Muscle layer of colon (tissue), 2 donors: ENCODE measurements at regions not wholly inside any gene's neighbourhood (a gene's known extent, or its start where the extent isn't known, plus 50 kb on each side); places are given as distances from the start of the nearest gene placed in this dataset.

Source experiments
- H3K27ac ChIP-seq: one replicate; pipeline ENCODE4 v1.7.0; 2013; ENCODE audit warnings: low read depth, mild to moderate bottlenecking, low read length, moderate library complexity
- H3K27me3 ChIP-seq, 2 donors: one replicate each; pipeline ENCODE4 v1.7.0; 2013; ENCODE audit warnings: low read length in 2 of 2, mild to moderate bottlenecking in 2 of 2; ENCODE audit not compliant: insufficient read depth in 2 of 2, control insufficient read depth in 1 of 2
- H3K36me3 ChIP-seq: one replicate; pipeline ENCODE4 v1.7.0; 2013; ENCODE audit warnings: mild to moderate bottlenecking, low read length; ENCODE audit not compliant: insufficient read depth
- H3K4me1 ChIP-seq: one replicate; pipeline ENCODE4 v1.7.0; 2013; ENCODE audit warnings: mild to moderate bottlenecking, low read length; ENCODE audit not compliant: insufficient read depth
- H3K4me3 ChIP-seq, 2 donors: one replicate each; pipeline ENCODE4 v1.7.0; 2013; ENCODE audit warnings: low read length in 2 of 2, low read depth in 1 of 2, mild to moderate bottlenecking in 1 of 2, moderate library complexity in 1 of 2
- H3K9ac ChIP-seq: one replicate; pipeline ENCODE4 v1.7.0; 2013; ENCODE audit warnings: low read length
- H3K9me3 ChIP-seq: one replicate; pipeline ENCODE4 v1.7.0; 2013; ENCODE audit warnings: mild to moderate bottlenecking, low read length
- donor health status: abdominal sarcoma.
- donor health status: Adenocarcinoma of cecum.

- Histone ChIP-seq H3K9me3 (no peaks in the 10 kb centered on the region), H3K27ac (no peak overlapping the region), H3K27me3 (no peaks in the 10 kb centered on the region), H3K4me1 (no peaks in the 10 kb centered on the region), H3K9ac (no peak overlapping the region), H3K4me3 (no peak overlapping the region), H3K36me3 (no peaks in the 10 kb centered on the region)
These were observed 195.8 kb upstream of the RBMS1 start for GRCh38 chr2:160689441-160689840.

GRCh38 chr2:160694221-160694620, 200.6 kb upstream of the RBMS1 start:
- no peak overlapping the region for H3K4me3 ChIP-seq
- no peaks in the 10 kb centered on the region for H3K36me3 ChIP-seq
- H3K27ac ChIP-seq: no peak overlapping the region
- no peaks in the 10 kb centered on the region for H3K27me3 ChIP-seq
- H3K4me1 ChIP-seq: peaks cover 13% of the 10 kb centered on the region
- no peaks in the 10 kb centered on the region for H3K9me3 ChIP-seq
- no peak overlapping the region for H3K9ac ChIP-seq

GRCh38 chr2:160694631-160695030, 201.0 kb upstream of the RBMS1 start:
- Histone ChIP-seq H3K9ac (no peak overlapping the region), H3K27me3 (no peaks in the 10 kb centered on the region), H3K4me3 (no peak overlapping the region), H3K36me3 (no peaks in the 10 kb centered on the region), H3K4me1 (peaks cover 13% of the 10 kb centered on the region), H3K9me3 (no peaks in the 10 kb centered on the region), H3K27ac (no peak overlapping the region)

- Histone ChIP-seq H3K36me3 (no peaks in the 10 kb centered on the region), H3K4me1 (peaks cover 13% of the 10 kb centered on the region), H3K27me3 (no peaks in the 10 kb centered on the region), H3K9ac (no peak overlapping the region), H3K9me3 (no peaks in the 10 kb centered on the region), H3K4me3 (no peak overlapping the region), H3K27ac (no peak overlapping the region)
These were observed 201.9 kb upstream of the RBMS1 start for GRCh38 chr2:160695402-160696086.

- H3K27me3 ChIP-seq: no peaks in the 10 kb centered on the region
- H3K4me1 ChIP-seq: peaks cover 13% of the 10 kb centered on the region
- H3K4me3 ChIP-seq: no peak overlapping the region
- H3K27ac ChIP-seq: no peak overlapping the region
- no peaks in the 10 kb centered on the region for H3K9me3 ChIP-seq
- H3K36me3 ChIP-seq: no peaks in the 10 kb centered on the region
- no peak overlapping the region for H3K9ac ChIP-seq
These were observed 202.5 kb upstream of the RBMS1 start for GRCh38 chr2:160696087-160696452.

GRCh38 chr2:160697817-160698216, 204.2 kb upstream of the RBMS1 start:
- no peaks in the 10 kb centered on the region for H3K36me3 ChIP-seq
- no peak overlapping the region for H3K9ac ChIP-seq
- H3K4me3 ChIP-seq: no peak overlapping the region
- no peaks in the 10 kb centered on the region for H3K9me3 ChIP-seq
- H3K27ac ChIP-seq: no peak overlapping the region
- H3K27me3 ChIP-seq: no peaks in the 10 kb centered on the region
- peaks cover 13% of the 10 kb centered on the region for H3K4me1 ChIP-seq

GRCh38 chr2:160700021-160700814, 206.6 kb upstream of the RBMS1 start:
- Histone ChIP-seq H3K4me1 (peaks cover 13% of the 10 kb centered on the region), H3K27ac (no peak overlapping the region), H3K9me3 (no peaks in the 10 kb centered on the region), H3K27me3 (no peaks in the 10 kb centered on the region), H3K4me3 (no peak overlapping the region), H3K9ac (no peak overlapping the region), H3K36me3 (no peaks in the 10 kb centered on the region)

- Histone ChIP-seq H3K9me3 (no peaks in the 10 kb centered on the region), H3K9ac (no peak overlapping the region), H3K4me3 (no peak overlapping the region), H3K36me3 (no peaks in the 10 kb centered on the region), H3K27ac (no peak overlapping the region), H3K4me1 (no peaks in the 10 kb centered on the region), H3K27me3 (no peaks in the 10 kb centered on the region)
These were observed 208.2 kb upstream of the RBMS1 start for GRCh38 chr2:160701822-160702221.

- H3K9me3 ChIP-seq: no peaks in the 10 kb centered on the region
- no peaks in the 10 kb centered on the region for H3K36me3 ChIP-seq
- no peak overlapping the region for H3K4me3 ChIP-seq
- H3K9ac ChIP-seq: no peak overlapping the region
- H3K27ac ChIP-seq: no peak overlapping the region
- H3K4me1 ChIP-seq: no peaks in the 10 kb centered on the region
- no peaks in the 10 kb centered on the region for H3K27me3 ChIP-seq
These were observed 209.1 kb upstream of the RBMS1 start for GRCh38 chr2:160702754-160703153.

GRCh38 chr2:160703648-160704585, 210.3 kb upstream of the RBMS1 start:
- Histone ChIP-seq H3K4me3 (no peak overlapping the region), H3K36me3 (no peaks in the 10 kb centered on the region), H3K9ac (no peak overlapping the region), H3K27me3 (no peaks in the 10 kb centered on the region), H3K4me1 (no peaks in the 10 kb centered on the region), H3K27ac (no peak overlapping the region), H3K9me3 (no peaks in the 10 kb centered on the region)

GRCh38 chr2:160715428-160715827, 221.8 kb upstream of the RBMS1 start:
- Histone ChIP-seq H3K9me3 (no peaks in the 10 kb centered on the region), H3K36me3 (no peaks in the 10 kb centered on the region), H3K4me3 (no peak overlapping the region), H3K27ac (no peak overlapping the region), H3K4me1 (no peaks in the 10 kb centered on the region), H3K27me3 (no peaks in the 10 kb centered on the region), H3K9ac (no peak overlapping the region)
